Body of pancreas (tissue), 4 donors: ENCODE measurements at regions not wholly inside any gene's neighbourhood (a gene's known extent, or its start where the extent isn't known, plus 50 kb on each side); places are given as distances from the start of the nearest gene placed in this dataset.

Experiments used
- ATAC-seq: fragments of 150-250 bp; one replicate; pipeline ENCODE4 v1.9.1; 2016
- DNase-seq, 4 donors: peaks; one replicate each; pipeline ENCODE4 v3.0.0-alpha.2; 2019
- H3K27ac ChIP-seq, 4 donors: fragments of 200-600 bp; sonication (generic); 1 replicate in 3 of 4; 2 replicates in 1 of 4; pipeline versions ENCODE4 v1.5.1 to v1.6.1; 2016 to 2019; ENCODE audit warnings: mild to moderate bottlenecking in 1 of 4, mixed read lengths in 1 of 4, moderate library complexity in 1 of 4
- H3K27me3 ChIP-seq, 2 donors: fragments of 200-600 bp; sonication (generic); one replicate each; pipeline ENCODE4 v1.6.0; 2016; ENCODE audit warnings: mild to moderate bottlenecking in 1 of 2
- H3K36me3 ChIP-seq, 2 donors: fragments of 200-600 bp; sonication (generic); replicated peaks in 1 of 2; 2 replicates each; pipeline ENCODE4 v1.5.1; 2016; ENCODE audit warnings: low read depth in 2 of 2; ENCODE audit not compliant: insufficient read depth in 1 of 2
- H3K4me1 ChIP-seq: fragments of 200-600 bp; sonication (generic); one replicate; pipeline ENCODE4 v1.6.0; 2016
- H3K4me3 ChIP-seq, 2 donors: fragments of 200-600 bp; sonication (generic); 1 replicate in 1 of 2; 2 replicates in 1 of 2; pipeline ENCODE4 v1.5.1; 2016 to 2019
- H3K9me3 ChIP-seq, 3 donors: fragments of 200-600 bp; sonication (generic); 1 replicate in 2 of 3; 2 replicates in 1 of 3; pipeline ENCODE4 v1.5.1; 2016
- POLR2A ChIP-seq, 3 donors: fragments of 450-650 bp; IDR thresholded peaks; one replicate each; pipeline ENCODE4 v1.6.1; 2016; ENCODE audit warnings: antibody characterized with exemption in 3 of 3, mild to moderate bottlenecking in 2 of 3
- WGBS, 2 donors: methylation state at CpG; one replicate each; pipeline ENCODE4 v1.1.5; 2017; 5-methylcytosine and 5-hydroxymethylcytosine counted together
- intact Hi-C: fragments of 100-400 bp; cut with DNase I; formaldehyde crosslinking; loops from one replicate; pipeline ENCODE4 v1.15.1; 2023
- TF ChIP-seq, protein P1 (sequence below), 7 experiments: fragments of 450-650 bp in 4 of 7; fragments of 200-600 bp in 3 of 7; sonication (generic) in 3 of 7; IDR thresholded peaks; one replicate each; pipeline ENCODE4 v1.5.1; 2016 to 2019; ENCODE audit warnings: antibody characterized with exemption in 7 of 7

DNA sequence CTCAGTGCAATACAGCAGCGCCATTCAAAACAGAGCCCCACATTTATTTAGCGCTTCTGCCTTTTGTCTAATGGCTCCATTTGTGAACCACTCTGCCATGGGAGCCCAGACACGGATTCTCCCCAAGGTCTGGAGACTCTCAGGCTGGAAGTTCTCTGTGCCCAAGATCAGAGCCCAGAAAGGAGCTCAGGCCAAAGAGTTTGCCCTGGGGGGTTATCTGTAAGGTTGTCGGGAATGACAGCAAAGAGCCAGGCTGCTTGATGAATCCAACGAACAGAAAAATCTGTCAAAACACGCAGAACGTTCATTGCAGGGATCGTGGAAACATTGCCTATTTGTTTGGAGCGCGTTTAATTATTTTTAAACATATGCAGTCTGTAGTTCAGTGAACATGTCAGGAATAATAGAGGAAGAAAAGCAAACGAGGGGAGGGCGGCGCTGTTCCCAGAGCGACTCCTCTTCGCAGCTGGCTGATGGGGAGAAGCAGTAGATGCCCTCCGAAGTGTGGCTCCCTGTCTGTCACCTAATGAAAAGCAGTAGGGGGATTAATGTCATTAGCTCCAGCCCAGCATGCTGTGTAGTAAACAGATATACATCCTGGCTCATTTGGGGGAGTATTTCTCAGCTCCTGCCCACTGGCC is 464.9 kb upstream of the MPDZ start:
- no peak for TF ChIP-seq POLR2A (IDR thresholded peaks at IDR 0.05)
- TF ChIP-seq, protein P1, sequence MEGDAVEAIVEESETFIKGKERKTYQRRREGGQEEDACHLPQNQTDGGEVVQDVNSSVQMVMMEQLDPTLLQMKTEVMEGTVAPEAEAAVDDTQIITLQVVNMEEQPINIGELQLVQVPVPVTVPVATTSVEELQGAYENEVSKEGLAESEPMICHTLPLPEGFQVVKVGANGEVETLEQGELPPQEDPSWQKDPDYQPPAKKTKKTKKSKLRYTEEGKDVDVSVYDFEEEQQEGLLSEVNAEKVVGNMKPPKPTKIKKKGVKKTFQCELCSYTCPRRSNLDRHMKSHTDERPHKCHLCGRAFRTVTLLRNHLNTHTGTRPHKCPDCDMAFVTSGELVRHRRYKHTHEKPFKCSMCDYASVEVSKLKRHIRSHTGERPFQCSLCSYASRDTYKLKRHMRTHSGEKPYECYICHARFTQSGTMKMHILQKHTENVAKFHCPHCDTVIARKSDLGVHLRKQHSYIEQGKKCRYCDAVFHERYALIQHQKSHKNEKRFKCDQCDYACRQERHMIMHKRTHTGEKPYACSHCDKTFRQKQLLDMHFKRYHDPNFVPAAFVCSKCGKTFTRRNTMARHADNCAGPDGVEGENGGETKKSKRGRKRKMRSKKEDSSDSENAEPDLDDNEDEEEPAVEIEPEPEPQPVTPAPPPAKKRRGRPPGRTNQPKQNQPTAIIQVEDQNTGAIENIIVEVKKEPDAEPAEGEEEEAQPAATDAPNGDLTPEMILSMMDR (IDR thresholded peaks at IDR 0.05): no peak
- no peak for DNase-seq
- Histone ChIP-seq H3K27me3 (no peaks in the 10 kb centered on the region), H3K36me3 (no peaks in the 10 kb centered on the region), H3K9me3 (no peaks in the 10 kb centered on the region), H3K27ac (no peak overlapping the region), H3K4me3 (no peak overlapping the region), H3K4me1 (no peaks in the 10 kb centered on the region)
- intact Hi-C loops: no loop called here
- 57 to 67% methylated on average over 16 of the region's 16 CpGs for WGBS, 2 donors
- ATAC-seq: no peak

DNA sequence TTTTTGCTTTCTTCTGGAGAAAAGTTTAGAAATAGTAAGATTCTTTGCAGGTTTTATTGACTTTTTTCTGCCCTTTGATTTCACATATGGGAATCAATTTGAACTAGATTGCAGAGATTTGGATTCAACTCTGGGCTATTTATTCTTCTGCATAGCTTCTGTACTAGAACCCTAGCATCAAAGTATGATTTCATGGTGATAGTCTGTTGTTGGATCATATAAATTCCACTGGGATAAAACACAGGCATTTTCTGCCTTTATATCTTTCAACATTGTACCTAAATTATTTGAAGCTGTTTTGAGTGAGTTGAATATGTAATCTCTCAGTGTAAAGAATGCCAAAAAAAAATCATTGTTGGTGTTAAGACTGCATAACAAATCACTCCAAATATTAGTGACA is 458.4 kb upstream of the MPDZ start:
- Histone ChIP-seq H3K4me3 (no peak overlapping the region), H3K4me1 (no peaks in the 10 kb centered on the region), H3K27ac (no peak overlapping the region), H3K9me3 (no peaks in the 10 kb centered on the region), H3K36me3 (no peaks in the 10 kb centered on the region), H3K27me3 (no peaks in the 10 kb centered on the region)
- intact Hi-C loops: no loop called here
- ATAC-seq: no peak
- TF ChIP-seq, protein P1 (IDR thresholded peaks at IDR 0.05): no peak
- TF ChIP-seq POLR2A (IDR thresholded peaks at IDR 0.05): no peak
- no peak for DNase-seq

DNA sequence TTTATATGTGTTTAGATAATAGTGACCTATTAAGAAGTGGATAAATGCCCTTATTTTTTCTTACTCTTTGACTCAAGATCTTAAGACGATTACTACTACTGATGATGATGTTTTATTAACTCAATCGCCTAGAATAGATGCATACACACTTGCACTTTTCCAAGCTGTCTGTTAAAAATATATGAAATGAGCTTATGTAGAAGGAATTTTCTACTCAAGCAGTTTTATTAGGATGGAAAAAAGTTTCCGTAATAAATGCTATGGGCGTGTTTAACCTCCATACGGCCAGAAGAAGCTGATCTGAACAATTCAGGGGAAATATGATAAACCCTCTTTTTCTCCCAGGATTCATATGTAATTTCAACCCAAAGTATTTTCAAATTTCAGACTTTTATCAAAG is 455.7 kb upstream of the MPDZ start:
- intact Hi-C loops: no loop called here
- H3K9me3 ChIP-seq: no peaks in the 10 kb centered on the region
- ATAC-seq (no peak), DNase-seq (no peak)
- no peaks in the 10 kb centered on the region for H3K4me1 ChIP-seq
- no peak overlapping the region for H3K27ac ChIP-seq
- H3K4me3 ChIP-seq: no peak overlapping the region
- TF ChIP-seq POLR2A (IDR thresholded peaks at IDR 0.05): no peak
- TF ChIP-seq, protein P1 (IDR thresholded peaks at IDR 0.05): no peak
- no peaks in the 10 kb centered on the region for H3K36me3 ChIP-seq
- no peaks in the 10 kb centered on the region for H3K27me3 ChIP-seq
- WGBS, 2 donors: 72% methylated on average over 5 of the region's 5 CpGs

DNA sequence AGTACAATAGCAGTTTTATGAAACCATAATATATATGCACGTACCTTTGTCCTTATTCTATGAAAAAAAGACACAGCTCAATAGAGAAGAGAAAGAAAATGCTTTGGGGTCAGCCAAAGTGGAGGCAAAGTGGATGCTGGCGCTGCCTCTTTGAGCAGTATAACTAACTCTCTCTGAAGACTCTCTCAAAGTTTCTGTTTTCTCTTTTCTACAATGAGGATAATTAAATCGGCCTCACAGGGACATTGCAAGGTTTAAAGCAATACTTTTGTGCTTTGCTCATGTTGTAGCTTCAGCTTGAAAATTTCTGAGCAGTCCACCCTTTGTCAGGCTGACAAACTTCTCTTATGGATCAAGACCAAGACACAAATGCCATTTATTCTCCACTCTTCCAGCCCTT is 455.1 kb upstream of the MPDZ start:
- intact Hi-C loops: no loop called here
- Histone ChIP-seq H3K4me3 (no peak overlapping the region), H3K36me3 (no peaks in the 10 kb centered on the region), H3K9me3 (no peaks in the 10 kb centered on the region), H3K27ac (no peak overlapping the region), H3K4me1 (no peaks in the 10 kb centered on the region), H3K27me3 (no peaks in the 10 kb centered on the region)
- DNase-seq (no peak), ATAC-seq (no peak)
- no peak for TF ChIP-seq POLR2A (IDR thresholded peaks at IDR 0.05)
- TF ChIP-seq, protein P1 (IDR thresholded peaks at IDR 0.05): no peak
- WGBS, 2 donors: 68 to 81% methylated on average over 3 of the region's 3 CpGs

DNA sequence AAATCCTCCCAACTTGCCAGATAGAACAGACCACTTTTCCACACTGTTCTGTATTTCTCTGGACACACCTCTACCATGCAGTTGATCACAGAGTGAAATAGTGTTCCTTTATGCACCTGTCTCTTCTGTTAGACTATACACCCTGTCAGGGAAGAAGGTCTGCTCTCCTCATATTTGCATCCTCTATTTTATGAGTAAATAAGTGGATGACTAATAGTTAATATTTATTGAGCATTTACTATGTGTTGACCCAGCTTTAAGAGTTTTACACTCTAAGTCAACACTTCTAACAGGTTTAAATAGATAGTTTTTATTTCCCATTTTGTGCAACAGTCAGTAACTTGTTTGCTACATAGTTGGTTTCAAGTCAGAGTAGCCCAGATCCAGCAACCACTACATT is 452.8 kb upstream of the MPDZ start:
- Histone ChIP-seq H3K36me3 (no peaks in the 10 kb centered on the region), H3K27me3 (no peaks in the 10 kb centered on the region), H3K27ac (no peak overlapping the region), H3K4me1 (no peaks in the 10 kb centered on the region), H3K4me3 (no peak overlapping the region), H3K9me3 (no peaks in the 10 kb centered on the region)
- ATAC-seq (no peak), DNase-seq (no peak)
- no peak for TF ChIP-seq POLR2A (IDR thresholded peaks at IDR 0.05)
- TF ChIP-seq, protein P1 (IDR thresholded peaks at IDR 0.05): no peak
- intact Hi-C loops: no loop called here
